ENCODE measurements at regions not wholly inside any gene's neighbourhood (a gene's known extent, or its start where the extent isn't known, plus 50 kb on each side); places are given as distances from the start of the nearest gene placed in this dataset.

- no peak for TF ChIP-seq CHD7 (IDR thresholded peaks at IDR 0.05; ENCODE audit: insufficient replicate concordance, low read length)
- TF ChIP-seq RAD21 (IDR thresholded peaks at IDR 0.05 in 1 of 2, conservative IDR thresholded peaks at IDR 0.05 in 1 of 2; ENCODE audit: low read depth in 2 of 2, low read length in 2 of 2): no peak
- no peak for TF ChIP-seq HDAC2 (IDR thresholded peaks at IDR 0.05; ENCODE audit: borderline replicate concordance in 1 of 2, low read depth in 2 of 2, low read length in 2 of 2)
- no peak for TF ChIP-seq POLR2AphosphoS5 (IDR thresholded peaks at IDR 0.05; ENCODE audit: low read depth, low read length)
- no peak for TF ChIP-seq RFX5 (IDR thresholded peaks at IDR 0.05; ENCODE audit: borderline replicate concordance, low read depth, low read length)
- no peak for TF ChIP-seq HDAC6 (IDR thresholded peaks at IDR 0.05; ENCODE audit: low read depth, low read length)
Measured at GRCh38 chr3:177932750-177933660, 603.2 kb upstream of the KCNMB2 start (continued).
